K562 (cell line): ENCODE measurements at regions not wholly inside any gene's neighbourhood (a gene's known extent, or its start where the extent isn't known, plus 50 kb on each side); places are given as distances from the start of the nearest gene placed in this dataset.

Experiments
- ATAC-seq: fragments of 200-7000 bp; cut with Tn5 transposase; 3 replicates; pipeline ENCODE4 v1.9.1; 2020; ENCODE audit warnings: moderate library complexity
- BruUV-seq: library from RNA; stranded (reverse); fragments of 400-500 nt; replicated peaks from 2 replicates; lab custom pipeline; 2021; lab: Mats Ljungman, UMichigan
- CTCF ChIA-PET: fragments of 300-600 bp; formaldehyde crosslinking; extraction: SDS; loops from one replicate; lab custom pipeline; 2021; ENCODE audit warnings: low intra/inter-chr PET ratio; lab: Yijun Ruan, JAX
- POLR2A ChIA-PET: fragments of 300-600, 350-650 bp; sonication (Branson Sonifier 250); formaldehyde crosslinking; extraction: SDS; loops from one replicate; lab custom pipeline; 2021; ENCODE audit warnings: antibody characterized with exemption, inconsistent platforms; lab: Yijun Ruan, JAX
- DNase-seq, 4 experiments: peaks; one replicate each; pipeline versions ENCODE4 v3.0.0 to v3.0.0-alpha.2; 2011 to 2018; ENCODE audit warnings: low spot score in 3 of 4, mixed read lengths in 3 of 4; ENCODE audit errors: extremely low read depth in 1 of 4
- FAIRE-seq: peaks from 2 replicates; lab custom pipeline; 2011; peaks lifted over from hg19 to GRCh38; lab: Jason Lieb, UNC
- H2AFZ ChIP-seq: 2 replicates; pipeline ENCODE4 v1.6.0; 2011; ENCODE audit warnings: low read depth, low read length, control low read depth, inconsistent platforms
- H3K27ac ChIP-seq: fragments of 200-600 bp; 3 replicates; pipeline ENCODE4 v1.8.0; 2011; ENCODE audit warnings: low read depth, mild to moderate bottlenecking, control low read depth, inconsistent platforms, low read length, moderate library complexity, mixed read lengths; ENCODE audit errors: extremely low read depth
- H3K27me3 ChIP-seq, 2 experiments: fragments of 300-600 bp in 1 of 2; 2 replicates in 1 of 2; 3 replicates in 1 of 2; pipeline versions ENCODE4 v1.6.0 to v1.8.0; 2011; ENCODE audit warnings: inconsistent platforms in 2 of 2, low read length in 2 of 2, mild to moderate bottlenecking in 1 of 2, mixed read lengths in 1 of 2, moderate library complexity in 1 of 2; ENCODE audit not compliant: control insufficient read depth in 2 of 2, insufficient read depth in 2 of 2
- H3K36me3 ChIP-seq: fragments of 300-600 bp; 3 replicates; pipeline ENCODE4 v1.8.0; 2011; ENCODE audit warnings: mild to moderate bottlenecking, low read length, inconsistent platforms; ENCODE audit not compliant: control insufficient read depth, insufficient read depth
- H3K4me1 ChIP-seq, 2 experiments: fragments of 200-600 bp in 1 of 2; replicated peaks in 1 of 2; 2 replicates in 1 of 2; 3 replicates in 1 of 2; pipeline versions ENCODE4 v1.5.1 to v1.8.0; 2011; ENCODE audit warnings: inconsistent platforms in 2 of 2, low read length in 2 of 2, mild to moderate bottlenecking in 1 of 2, mixed read lengths in 1 of 2, moderate library complexity in 1 of 2; ENCODE audit not compliant: control insufficient read depth in 2 of 2, insufficient read depth in 2 of 2
- H3K4me2 ChIP-seq: 2 replicates; pipeline ENCODE4 v1.6.1; 2011; ENCODE audit warnings: low read length, control low read depth, inconsistent platforms, mixed read lengths; ENCODE audit not compliant: insufficient read depth
- H3K4me3 ChIP-seq: fragments of 200-600 bp; sonication (generic), shearing (Covaris generic); 2 replicates; pipeline ENCODE4 v1.5.1; 2016; ENCODE audit warnings: control low read depth, inconsistent platforms
- H3K79me2 ChIP-seq: fragments of 200-600 bp; 3 replicates; pipeline ENCODE4 v1.8.0; 2011; ENCODE audit warnings: low read length, inconsistent platforms; ENCODE audit not compliant: control insufficient read depth, insufficient read depth
- H3K9ac ChIP-seq, 2 experiments: 2 replicates each; pipeline versions ENCODE4 v1.6.0 to v1.6.1; 2011; ENCODE audit warnings: low read depth in 2 of 2, low read length in 2 of 2, control low read depth in 1 of 2, inconsistent platforms in 1 of 2, mild to moderate bottlenecking in 1 of 2, mixed read lengths in 1 of 2; ENCODE audit not compliant: insufficient read depth in 1 of 2
- H3K9me1 ChIP-seq: one replicate; pipeline ENCODE4 v1.6.0; 2011; ENCODE audit warnings: inconsistent platforms, mild to moderate bottlenecking, low read length, moderate library complexity; ENCODE audit not compliant: control insufficient read depth, insufficient read depth
- H3K9me3 ChIP-seq: replicated peaks from 2 replicates; pipeline ENCODE4 v1.5.1; 2011; ENCODE audit warnings: low read depth, low read length, inconsistent platforms; ENCODE audit not compliant: control insufficient read depth, insufficient read depth
- H4K20me1 ChIP-seq: replicated peaks from 2 replicates; pipeline ENCODE4 v1.6.1; 2011; ENCODE audit warnings: low read length, inconsistent platforms, mixed read lengths; ENCODE audit not compliant: control insufficient read depth, insufficient read depth
- FOXK2 ChIP-seq, 2 experiments: fragments of 450-650 bp; IDR thresholded peaks in 1 of 2; conservative IDR thresholded peaks in 1 of 2; 2 replicates each; pipeline ENCODE4 v1.6.1; 2016; ENCODE audit warnings: low read depth in 2 of 2, mild to moderate bottlenecking in 1 of 2
- ILK ChIP-seq: fragments of 450-650 bp; IDR thresholded peaks from 2 replicates; pipeline ENCODE4 v1.6.1; 2016; ENCODE audit warnings: missing genetic modification characterization, low read depth, mild to moderate bottlenecking, missing compliant biosample characterization, moderate library complexity, borderline replicate concordance
- MCM2 ChIP-seq: fragments of 450-650 bp; IDR thresholded peaks from 2 replicates; pipeline ENCODE4 v1.6.1; 2017; ENCODE audit warnings: low read depth, mild to moderate bottlenecking
- MYBL2 ChIP-seq, 2 experiments: fragments of 450-650 bp in 1 of 2; sonication (generic) in 1 of 2; formaldehyde crosslinking in 1 of 2; IDR thresholded peaks; 2 replicates each; pipeline versions ENCODE4 v1.6.1 to v1.8.1; 2017 to 2022; ENCODE audit warnings: borderline replicate concordance in 1 of 2, inconsistent platforms in 1 of 2, low read depth in 1 of 2, mild to moderate bottlenecking in 1 of 2, missing genetic modification reagents in 1 of 2, moderate library complexity in 1 of 2
- PBX2 ChIP-seq, 2 experiments: IDR thresholded peaks in 1 of 2; conservative IDR thresholded peaks in 1 of 2; 2 replicates each; pipeline ENCODE4 v1.6.1; 2016; ENCODE audit warnings: low read depth in 2 of 2, mild to moderate bottlenecking in 1 of 2, missing compliant biosample characterization in 1 of 2, missing genetic modification characterization in 1 of 2, moderate library complexity in 1 of 2
- WGBS: fragments of 100-300 bp; shearing (Covaris generic); methylation state at CpG from one replicate; pipeline ENCODE4 v1.1.6; 2016; ENCODE audit warnings: low coverage, mixed read lengths; ENCODE audit not compliant: insufficient coverage; ENCODE audit errors: missing lambda C conversion rate; 5-methylcytosine and 5-hydroxymethylcytosine counted together
- in situ Hi-C: fragments of 300-500 bp; cut with MboI; formaldehyde crosslinking; loops from 4 replicates; pipeline ENCODE4 v1.15.0; 2018; ENCODE audit warnings: inconsistent platforms, mixed read lengths
- intact Hi-C: fragments of 100-400 bp; cut with micrococcal nuclease; formaldehyde crosslinking; loops from 2 replicates; pipeline ENCODE4 v1.14.2; 2022

- intact Hi-C loops: no loop called here
- no peak for DNase-seq
- H3K27me3 ChIP-seq: no peaks in the 10 kb centered on the region
- no peak overlapping the region for H3K27ac ChIP-seq
- no peak for ATAC-seq
- no peaks in the 10 kb centered on the region for H3K36me3 ChIP-seq
- no peak for FAIRE-seq
- no peaks in the 10 kb centered on the region for H4K20me1 ChIP-seq
- no peak overlapping the region for H3K4me3 ChIP-seq
- H3K4me1 ChIP-seq: no peaks in the 10 kb centered on the region
- POLR2A ChIA-PET: no interaction called here
- H3K9me1 ChIP-seq: no peaks in the 10 kb centered on the region
- no peak overlapping the region for H3K4me2 ChIP-seq
- no peaks in the 10 kb centered on the region for H3K9me3 ChIP-seq
- no TSS peak for BruUV-seq
- H3K9ac ChIP-seq: no peak overlapping the region
- under 1% methylated on average over 12 of the region's 18 CpGs for WGBS
- H3K79me2 ChIP-seq: no peaks in the 10 kb centered on the region
- no peak overlapping the region for H2AFZ ChIP-seq
- TF ChIP-seq MYBL2 (IDR thresholded peaks at IDR 0.05; ENCODE audit: low read depth): no peak
- no peak for TF ChIP-seq MYBL2 (CRISPR knock-in tag; IDR thresholded peaks at IDR 0.05; ENCODE audit: borderline replicate concordance)
- no peak for TF ChIP-seq MCM2
- TF ChIP-seq FOXK2 (conservative IDR thresholded peaks at IDR 0.05 in 1 of 2, IDR thresholded peaks at IDR 0.05 in 1 of 2; ENCODE audit: low read depth in 2 of 2): no peak
- TF ChIP-seq ILK (tag): no peak
- no peak for TF ChIP-seq PBX2 (CRISPR knock-in tag; IDR thresholded peaks at IDR 0.05; ENCODE audit: low read depth)
- no peak for TF ChIP-seq PBX2 (tag; conservative IDR thresholded peaks at IDR 0.05; ENCODE audit: low read depth)
- TF ChIP-seq, all 486 proteins: peak for 0
- in situ Hi-C loops: no loop called here
- CTCF ChIA-PET: no interaction called here
Observed at GRCh38 chr16:51875834-51876600, 670.9 kb downstream of the TOX3 start.
